Endothelial cell of umbilical vein (primary cell): ENCODE measurements at regions not wholly inside any gene's neighbourhood (a gene's known extent, or its start where the extent isn't known, plus 50 kb on each side); places are given as distances from the start of the nearest gene placed in this dataset.

Source experiments
- EZH2 ChIP-seq: IDR thresholded peaks from 2 replicates; pipeline ENCODE4 v1.6.1; 2012; ENCODE audit warnings: borderline replicate concordance, low read depth, mild to moderate bottlenecking, moderate library complexity, low read length, inconsistent platforms; ENCODE audit not compliant: severe bottlenecking
- JUN ChIP-seq: IDR thresholded peaks from 2 replicates; pipeline ENCODE4 v1.6.1; 2011; ENCODE audit warnings: borderline replicate concordance, low read depth; ENCODE audit not compliant: insufficient read length, insufficient read depth
- POLR2A ChIP-seq: IDR thresholded peaks from 2 replicates; pipeline ENCODE4 v1.6.1; 2012; ENCODE audit warnings: low read depth, mild to moderate bottlenecking, control low read depth, low read length
- POLR2AphosphoS5 ChIP-seq: IDR thresholded peaks from 2 replicates; pipeline ENCODE4 v1.6.1; 2012; ENCODE audit warnings: low read depth, mild to moderate bottlenecking, control low read depth, low read length, moderate library complexity; ENCODE audit not compliant: insufficient read depth
- TF ChIP-seq, protein P1 (sequence below), 2 donors: IDR thresholded peaks; 1 replicate in 1 of 2; 2 replicates in 1 of 2; pipeline ENCODE4 v1.5.1; 2011; ENCODE audit warnings: low read length in 2 of 2, mild to moderate bottlenecking in 2 of 2, moderate library complexity in 2 of 2, control low read depth in 1 of 2, inconsistent platforms in 1 of 2, low read depth in 1 of 2; ENCODE audit not compliant: insufficient read depth in 1 of 2; ENCODE audit errors: extremely low read depth in 1 of 2

GRCh38 chr11:122270535-122270934, 154.5 kb upstream of the BLID start:
- TF ChIP-seq POLR2A, result no peak
- TF ChIP-seq EZH2, result no peak
- no peak for TF ChIP-seq POLR2AphosphoS5
- TF ChIP-seq, protein P1, sequence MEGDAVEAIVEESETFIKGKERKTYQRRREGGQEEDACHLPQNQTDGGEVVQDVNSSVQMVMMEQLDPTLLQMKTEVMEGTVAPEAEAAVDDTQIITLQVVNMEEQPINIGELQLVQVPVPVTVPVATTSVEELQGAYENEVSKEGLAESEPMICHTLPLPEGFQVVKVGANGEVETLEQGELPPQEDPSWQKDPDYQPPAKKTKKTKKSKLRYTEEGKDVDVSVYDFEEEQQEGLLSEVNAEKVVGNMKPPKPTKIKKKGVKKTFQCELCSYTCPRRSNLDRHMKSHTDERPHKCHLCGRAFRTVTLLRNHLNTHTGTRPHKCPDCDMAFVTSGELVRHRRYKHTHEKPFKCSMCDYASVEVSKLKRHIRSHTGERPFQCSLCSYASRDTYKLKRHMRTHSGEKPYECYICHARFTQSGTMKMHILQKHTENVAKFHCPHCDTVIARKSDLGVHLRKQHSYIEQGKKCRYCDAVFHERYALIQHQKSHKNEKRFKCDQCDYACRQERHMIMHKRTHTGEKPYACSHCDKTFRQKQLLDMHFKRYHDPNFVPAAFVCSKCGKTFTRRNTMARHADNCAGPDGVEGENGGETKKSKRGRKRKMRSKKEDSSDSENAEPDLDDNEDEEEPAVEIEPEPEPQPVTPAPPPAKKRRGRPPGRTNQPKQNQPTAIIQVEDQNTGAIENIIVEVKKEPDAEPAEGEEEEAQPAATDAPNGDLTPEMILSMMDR (IDR thresholded peaks at IDR 0.05; ENCODE audit: extremely low read depth in 1 of 2, insufficient read depth in 1 of 2, low read depth in 1 of 2, low read length in 2 of 2), result no peak
- no peak for TF ChIP-seq JUN
